OCI-LY3 (cell line): ENCODE measurements at regions not wholly inside any gene's neighbourhood (a gene's known extent, or its start where the extent isn't known, plus 50 kb on each side); places are given as distances from the start of the nearest gene placed in this dataset.

Experiments used
- H2AFZ ChIP-seq: fragments of 200-600, 300-600 bp; shearing (Covaris generic); 2 replicates; pipeline ENCODE4 v1.6.0; 2014; ENCODE audit warnings: antibody characterized with exemption, low read depth, low read length
- H3K27ac ChIP-seq: fragments of 200-600, 300-600 bp; sonication (generic); 2 replicates; pipeline ENCODE4 v1.5.1; 2014; ENCODE audit warnings: mild to moderate bottlenecking, low read length, moderate library complexity, mixed read lengths
- H3K27me3 ChIP-seq: fragments of 200-600, 300-600 bp; sonication (generic); 2 replicates; pipeline ENCODE4 v1.6.1; 2014; ENCODE audit warnings: low read depth, low read length, mixed read lengths
- H3K36me3 ChIP-seq: fragments of 200-600, 300-600 bp; sonication (generic); replicated peaks from 2 replicates; pipeline ENCODE3; 2014; ENCODE audit warnings: low read depth, low read length, mixed read lengths
- H3K4me1 ChIP-seq: fragments of 300-600, 200-600 bp; sonication (generic); 2 replicates; pipeline ENCODE4 v1.6.1; 2014; ENCODE audit warnings: low read length, mixed read lengths
- H3K4me2 ChIP-seq: fragments of 200-600, 300-600 bp; sonication (generic); 2 replicates; pipeline ENCODE4 v1.6.1; 2014; ENCODE audit warnings: low read length, mixed read lengths
- H3K4me3 ChIP-seq: fragments of 300-600, 200-600 bp; sonication (generic); 2 replicates; pipeline ENCODE4 v1.5.1; 2014; ENCODE audit warnings: antibody characterized with exemption, mild to moderate bottlenecking, low read length, moderate library complexity
- H3K79me2 ChIP-seq: fragments of 300-600, 200-600 bp; shearing (Covaris generic); 2 replicates; pipeline ENCODE4 v1.6.1; 2014; ENCODE audit warnings: mild to moderate bottlenecking, low read length, mixed read lengths
- H3K9ac ChIP-seq: fragments of 300-600, 200-600 bp; shearing (Covaris generic); 2 replicates; pipeline ENCODE4 v1.6.0; 2014; ENCODE audit warnings: mild to moderate bottlenecking, low read length, moderate library complexity
- H3K9me3 ChIP-seq: fragments of 200-600, 300-600 bp; shearing (Covaris generic); 2 replicates; pipeline ENCODE4 v1.6.1; 2014; ENCODE audit warnings: low read length, mixed read lengths; ENCODE audit not compliant: insufficient read depth
- H4K20me1 ChIP-seq: fragments of 200-600, 300-600 bp; sonication (generic); 2 replicates; pipeline ENCODE4 v1.6.1; 2016; ENCODE audit warnings: low read length, mixed read lengths; ENCODE audit not compliant: insufficient read depth
- CTCF ChIP-seq: fragments of 200-600, 300-600 bp; sonication (generic); IDR thresholded peaks from 2 replicates; pipeline ENCODE4 v1.5.1; 2014; ENCODE audit warnings: antibody characterized with exemption, low read length, low read depth
- EZH2phosphoT487 ChIP-seq: fragments of 200-600 bp; shearing (Covaris generic); IDR thresholded peaks from 2 replicates; pipeline ENCODE4 v1.6.1; 2018; ENCODE audit warnings: antibody characterized with exemption, mixed run types, low read depth

- H3K9me3 ChIP-seq = no peaks in the 10 kb centered on the region
- no peaks in the 10 kb centered on the region for H4K20me1 ChIP-seq
- H3K79me2 ChIP-seq = no peaks in the 10 kb centered on the region
- H3K4me1 ChIP-seq = no peaks in the 10 kb centered on the region
- H3K4me3 ChIP-seq = no peak overlapping the region
- H3K27ac ChIP-seq = no peak overlapping the region
- TF ChIP-seq EZH2phosphoT487 (no peak), CTCF (no peak)
- no peak overlapping the region for H3K9ac ChIP-seq
- no peak overlapping the region for H3K4me2 ChIP-seq
- H3K36me3 ChIP-seq = no peaks in the 10 kb centered on the region
- no peaks in the 10 kb centered on the region for H3K27me3 ChIP-seq
- no peak overlapping the region for H2AFZ ChIP-seq
These were observed 232.0 kb downstream of the KLF5 start for GRCh38 chr13:73290844-73291243.

GRCh38 chr13:73288596-73288995, 229.8 kb downstream of the KLF5 start:
- TF ChIP-seq EZH2phosphoT487 (no peak), CTCF (no peak)
- Histone ChIP-seq H3K79me2 (no peaks in the 10 kb centered on the region), H3K9ac (no peak overlapping the region), H3K4me1 (no peaks in the 10 kb centered on the region), H3K27me3 (no peaks in the 10 kb centered on the region), H3K4me3 (no peak overlapping the region), H3K36me3 (no peaks in the 10 kb centered on the region), H4K20me1 (no peaks in the 10 kb centered on the region), H3K4me2 (no peak overlapping the region), H3K27ac (no peak overlapping the region), H3K9me3 (no peaks in the 10 kb centered on the region), H2AFZ (0 out of 2 replicates have a peak overlapping the region, but pooled peaks have one; percentile 44)

GRCh38 chr13:73287831-73288230, 229.0 kb downstream of the KLF5 start:
- H3K79me2 ChIP-seq = no peaks in the 10 kb centered on the region
- no peaks in the 10 kb centered on the region for H3K4me1 ChIP-seq
- TF ChIP-seq EZH2phosphoT487 = no peak
- no peaks in the 10 kb centered on the region for H4K20me1 ChIP-seq
- no peak overlapping the region for H3K4me2 ChIP-seq
- no peak overlapping the region for H3K4me3 ChIP-seq
- no peaks in the 10 kb centered on the region for H3K9me3 ChIP-seq
- no peaks in the 10 kb centered on the region for H3K27me3 ChIP-seq
- H2AFZ ChIP-seq = no peak overlapping the region
- H3K36me3 ChIP-seq = no peaks in the 10 kb centered on the region
- no peak overlapping the region for H3K9ac ChIP-seq
- no peak overlapping the region for H3K27ac ChIP-seq

- no peaks in the 10 kb centered on the region for H3K4me1 ChIP-seq
- H3K36me3 ChIP-seq = no peaks in the 10 kb centered on the region
- H2AFZ ChIP-seq = no peak overlapping the region
- no peaks in the 10 kb centered on the region for H3K79me2 ChIP-seq
- H3K27ac ChIP-seq = no peak overlapping the region
- H4K20me1 ChIP-seq = no peaks in the 10 kb centered on the region
- no peak overlapping the region for H3K9ac ChIP-seq
- H3K4me3 ChIP-seq = no peak overlapping the region
- no peaks in the 10 kb centered on the region for H3K9me3 ChIP-seq
- TF ChIP-seq EZH2phosphoT487 (no peak), CTCF (no peak)
- no peak overlapping the region for H3K4me2 ChIP-seq
- H3K27me3 ChIP-seq = no peaks in the 10 kb centered on the region
These were observed 228.3 kb downstream of the KLF5 start for GRCh38 chr13:73286942-73287620.
